HFFc6 (cell line): ENCODE measurements at regions not wholly inside any gene's neighbourhood (a gene's known extent, or its start where the extent isn't known, plus 50 kb on each side); places are given as distances from the start of the nearest gene placed in this dataset.
"Not testable (repeated sequence)": the region's sequence is repeated elsewhere in the genome, so short reads cannot be mapped to it uniquely, and the experiment has no call there.

Experiments
- DNase-seq: peaks from one replicate; pipeline ENCODE4 v3.0.0-alpha.2; 2018
- H3K27ac Mint-ChIP-seq: 2 replicates; pipeline ENCODE4 v1.8.0; 2020; ENCODE audit warnings: mild to moderate bottlenecking, mixed read lengths
- H3K27me3 Mint-ChIP-seq: 2 replicates; pipeline ENCODE4 v1.8.0; 2021; ENCODE audit warnings: mild to moderate bottlenecking, moderate library complexity, mixed read lengths; ENCODE audit not compliant: insufficient read depth
- H3K36me3 Mint-ChIP-seq: 2 replicates; pipeline ENCODE4 v1.8.0; 2021; ENCODE audit warnings: low read depth, mixed read lengths
- H3K4me1 Mint-ChIP-seq: 2 replicates; pipeline ENCODE4 v1.8.0; 2020; ENCODE audit warnings: low read depth, mixed read lengths
- H3K4me3 Mint-ChIP-seq: 2 replicates; pipeline ENCODE4 v1.8.0; 2020; ENCODE audit warnings: mild to moderate bottlenecking, moderate library complexity, mixed read lengths
- H3K9me3 Mint-ChIP-seq: 2 replicates; pipeline ENCODE4 v1.8.0; 2020; ENCODE audit warnings: mild to moderate bottlenecking, mixed read lengths
- TF ChIP-seq, protein P1 (sequence below): fragments of 200-600 bp; sonication (generic); IDR thresholded peaks from 2 replicates; pipeline ENCODE4 v1.5.0; 2021; ENCODE audit warnings: antibody characterized with exemption, mild to moderate bottlenecking

DNA sequence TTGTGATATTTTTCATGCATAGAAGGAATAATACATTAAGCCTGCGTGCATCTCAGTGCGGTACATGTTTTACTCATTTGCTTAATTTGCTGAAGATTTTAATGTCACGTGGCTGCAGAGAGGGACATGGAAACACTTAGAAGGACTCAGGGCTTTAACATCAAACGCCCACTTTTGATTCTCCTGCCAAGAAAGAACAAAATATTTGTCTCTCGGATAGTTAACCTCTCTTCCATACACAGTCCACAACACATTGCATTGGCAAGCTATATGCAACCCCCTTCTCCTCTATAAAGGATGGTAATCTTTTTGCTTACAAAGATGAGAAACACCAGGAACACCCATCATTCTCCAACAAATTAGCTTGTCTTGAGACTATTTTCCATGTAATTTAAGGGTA is 148.0 kb upstream of the NRP1 start:
- Mint-ChIP-seq H3K9me3 (no peaks in the 10 kb centered on the region), H3K27ac (no peak overlapping the region), H3K27me3 (peaks cover 2% of the 10 kb centered on the region), H3K36me3 (no peaks in the 10 kb centered on the region), H3K4me3 (no peak overlapping the region), H3K4me1 (peaks cover 19% of the 10 kb centered on the region; the same call in 1 of the 2 replicates)
- TF ChIP-seq, protein P1, sequence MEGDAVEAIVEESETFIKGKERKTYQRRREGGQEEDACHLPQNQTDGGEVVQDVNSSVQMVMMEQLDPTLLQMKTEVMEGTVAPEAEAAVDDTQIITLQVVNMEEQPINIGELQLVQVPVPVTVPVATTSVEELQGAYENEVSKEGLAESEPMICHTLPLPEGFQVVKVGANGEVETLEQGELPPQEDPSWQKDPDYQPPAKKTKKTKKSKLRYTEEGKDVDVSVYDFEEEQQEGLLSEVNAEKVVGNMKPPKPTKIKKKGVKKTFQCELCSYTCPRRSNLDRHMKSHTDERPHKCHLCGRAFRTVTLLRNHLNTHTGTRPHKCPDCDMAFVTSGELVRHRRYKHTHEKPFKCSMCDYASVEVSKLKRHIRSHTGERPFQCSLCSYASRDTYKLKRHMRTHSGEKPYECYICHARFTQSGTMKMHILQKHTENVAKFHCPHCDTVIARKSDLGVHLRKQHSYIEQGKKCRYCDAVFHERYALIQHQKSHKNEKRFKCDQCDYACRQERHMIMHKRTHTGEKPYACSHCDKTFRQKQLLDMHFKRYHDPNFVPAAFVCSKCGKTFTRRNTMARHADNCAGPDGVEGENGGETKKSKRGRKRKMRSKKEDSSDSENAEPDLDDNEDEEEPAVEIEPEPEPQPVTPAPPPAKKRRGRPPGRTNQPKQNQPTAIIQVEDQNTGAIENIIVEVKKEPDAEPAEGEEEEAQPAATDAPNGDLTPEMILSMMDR, result no peak
- DNase-seq, result no peak

DNA sequence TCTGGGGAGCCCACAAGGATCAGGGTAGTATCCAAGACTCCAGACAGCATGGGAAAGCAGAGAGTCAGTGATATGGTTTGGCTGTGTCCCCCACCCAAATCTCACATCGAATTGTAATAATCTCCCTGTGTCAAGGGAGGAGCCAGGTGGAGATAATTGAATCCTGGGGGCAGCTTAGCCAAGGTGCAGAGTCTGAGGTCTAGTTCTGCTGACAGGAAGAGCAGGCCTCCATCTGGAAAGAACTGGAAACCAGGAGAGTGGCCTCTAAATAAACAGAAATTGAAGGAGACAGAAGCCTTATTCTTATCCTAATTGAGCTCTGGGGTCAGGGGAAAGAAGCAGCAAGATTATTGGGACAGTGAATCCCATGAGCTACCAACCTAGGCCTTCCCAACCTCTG is 146.7 kb upstream of the NRP1 start:
- Mint-ChIP-seq H3K27ac (no peak overlapping the region), H3K4me1 (peaks cover 9% of the 10 kb centered on the region; the same call in 1 of the 2 replicates), H3K4me3 (no peak overlapping the region), H3K27me3 (peaks cover 2% of the 10 kb centered on the region), H3K36me3 (no peaks in the 10 kb centered on the region), H3K9me3 (no peaks in the 10 kb centered on the region)
- TF ChIP-seq, protein P1, result no peak
- DNase-seq, result no peak

DNA sequence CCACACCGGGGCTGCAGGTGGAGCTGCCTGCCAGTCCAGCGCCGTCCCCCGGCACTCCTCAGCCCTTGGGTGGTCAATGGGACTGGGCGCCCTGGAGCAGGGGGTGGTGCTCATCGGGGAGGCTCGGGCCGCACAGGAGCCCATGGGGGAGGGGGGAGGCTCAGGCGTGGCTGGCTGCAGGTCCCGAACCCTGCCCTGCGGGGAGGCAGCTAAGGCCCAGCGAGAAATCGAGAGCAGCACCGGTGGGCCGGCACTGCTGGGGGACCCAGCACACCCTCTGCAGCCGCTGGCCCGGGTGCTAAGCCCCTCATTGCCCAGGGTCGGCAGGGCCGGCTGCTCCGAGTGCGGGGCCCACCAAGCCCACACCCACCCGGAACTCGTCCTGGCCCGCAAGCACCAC is 145.9 kb upstream of the NRP1 start:
- H3K27me3 Mint-ChIP-seq, H3K4me1 Mint-ChIP-seq, H3K27ac Mint-ChIP-seq, H3K9me3 Mint-ChIP-seq, H3K36me3 Mint-ChIP-seq, H3K4me3 Mint-ChIP-seq, DNase-seq: not testable (repeated sequence)

DNA sequence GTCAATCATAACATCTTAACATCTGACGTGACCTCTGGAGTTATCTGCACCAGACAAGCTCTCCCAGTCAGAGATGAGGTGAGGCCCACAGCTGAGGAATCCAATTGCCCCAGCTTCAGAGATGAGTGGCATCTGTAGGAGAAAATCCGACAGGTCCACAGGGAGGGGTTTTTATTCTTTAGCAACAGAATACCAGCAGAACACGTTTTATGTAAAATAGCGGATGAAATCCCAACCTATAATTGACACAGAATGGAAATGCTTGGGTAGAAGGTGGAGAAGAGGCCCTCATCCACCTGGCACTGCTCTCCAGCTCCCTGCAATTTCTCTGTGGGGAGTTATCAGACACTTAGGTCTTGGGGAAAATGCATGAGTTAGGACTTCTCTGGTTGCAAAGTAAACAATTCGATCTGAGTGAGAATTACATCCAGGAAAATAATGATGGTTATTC is 144.2 kb upstream of the NRP1 start:
- peaks cover 2% of the 10 kb centered on the region for H3K27me3 Mint-ChIP-seq
- no peak for DNase-seq
- H3K4me3 Mint-ChIP-seq, result no peak overlapping the region
- no peaks in the 10 kb centered on the region for H3K36me3 Mint-ChIP-seq
- no peak overlapping the region for H3K27ac Mint-ChIP-seq
- no peaks in the 10 kb centered on the region for H3K4me1 Mint-ChIP-seq
- TF ChIP-seq, protein P1, result no peak
- no peaks in the 10 kb centered on the region for H3K9me3 Mint-ChIP-seq

DNA sequence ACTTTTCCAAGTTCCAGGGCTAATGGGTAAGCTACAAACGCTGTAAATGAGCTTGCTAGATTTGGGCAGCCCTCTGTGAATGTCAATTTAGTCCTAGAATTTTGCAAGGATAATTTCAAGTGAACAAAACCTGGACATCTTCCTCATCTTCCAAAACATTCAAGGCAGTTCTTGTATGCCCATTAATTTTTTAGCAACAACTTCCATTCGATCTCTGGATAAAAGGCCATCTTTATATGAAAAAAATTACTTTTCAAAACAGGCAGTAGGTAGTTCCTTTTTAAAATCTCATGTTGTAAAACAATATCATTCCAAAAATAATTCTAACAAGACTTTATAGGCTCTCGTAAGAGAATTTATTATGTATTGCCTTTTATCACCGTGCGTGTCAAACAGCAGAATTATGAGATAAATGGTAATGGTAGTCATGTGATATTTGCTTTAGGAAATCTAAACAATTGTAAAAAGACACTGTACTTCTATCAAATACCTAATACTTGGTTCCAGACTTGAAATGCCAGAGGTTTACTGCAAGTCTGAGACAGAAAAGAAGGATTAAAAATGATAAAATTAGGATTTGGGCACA is 143.7 kb upstream of the NRP1 start:
- no peak overlapping the region for H3K27ac Mint-ChIP-seq
- TF ChIP-seq, protein P1, result no peak
- peaks cover 2% of the 10 kb centered on the region for H3K27me3 Mint-ChIP-seq
- H3K4me1 Mint-ChIP-seq, result no peaks in the 10 kb centered on the region
- no peaks in the 10 kb centered on the region for H3K9me3 Mint-ChIP-seq
- no peak overlapping the region for H3K4me3 Mint-ChIP-seq
- no peaks in the 10 kb centered on the region for H3K36me3 Mint-ChIP-seq
- no peak for DNase-seq

DNA sequence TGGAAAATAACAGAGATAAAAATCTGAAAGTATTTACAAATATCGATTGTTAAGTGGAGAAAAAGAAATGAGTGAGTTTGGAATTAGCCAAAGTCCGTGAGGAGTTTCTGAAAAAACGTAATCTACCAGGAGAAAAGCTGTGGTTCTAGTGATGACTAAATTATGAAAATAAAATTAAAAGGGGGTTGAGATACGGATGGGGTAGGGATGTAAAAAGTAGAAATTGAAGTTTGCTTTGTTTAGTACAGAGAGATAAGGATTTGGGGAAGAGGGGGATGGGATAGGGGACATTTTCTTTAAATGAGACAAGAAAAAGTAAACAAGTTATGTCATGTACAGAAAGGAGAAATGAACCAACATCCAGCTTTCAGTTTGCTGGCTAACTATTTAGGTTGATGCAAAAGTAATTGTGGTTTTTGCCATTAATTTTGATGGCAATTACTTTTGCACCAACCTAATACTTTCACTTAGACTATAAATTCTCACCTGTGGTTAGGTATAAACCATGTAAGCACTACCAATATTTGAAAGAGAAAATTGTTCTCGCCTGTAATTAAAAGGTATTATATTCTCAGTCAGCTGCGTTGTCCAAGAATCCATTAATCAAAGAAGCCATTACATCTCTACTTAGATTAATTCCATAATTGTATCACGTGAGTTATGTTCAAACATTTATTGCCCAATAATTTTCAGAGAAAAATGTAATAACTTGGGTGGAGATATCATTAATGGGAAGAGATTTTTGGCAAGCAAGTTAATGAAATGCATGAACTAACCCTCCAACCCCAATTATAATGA is 143.0 kb upstream of the NRP1 start:
- Mint-ChIP-seq H3K4me3 (no peak overlapping the region), H3K4me1 (no peaks in the 10 kb centered on the region), H3K27ac (no peak overlapping the region), H3K27me3 (peaks cover 2% of the 10 kb centered on the region; the same call in 1 of the 2 replicates), H3K9me3 (no peaks in the 10 kb centered on the region), H3K36me3 (no peaks in the 10 kb centered on the region)
- TF ChIP-seq, protein P1, result no peak
- no peak for DNase-seq
